ENCODE measurements at regions not wholly inside any gene's neighbourhood (a gene's known extent, or its start where the extent isn't known, plus 50 kb on each side); places are given as distances from the start of the nearest gene placed in this dataset.

DNA sequence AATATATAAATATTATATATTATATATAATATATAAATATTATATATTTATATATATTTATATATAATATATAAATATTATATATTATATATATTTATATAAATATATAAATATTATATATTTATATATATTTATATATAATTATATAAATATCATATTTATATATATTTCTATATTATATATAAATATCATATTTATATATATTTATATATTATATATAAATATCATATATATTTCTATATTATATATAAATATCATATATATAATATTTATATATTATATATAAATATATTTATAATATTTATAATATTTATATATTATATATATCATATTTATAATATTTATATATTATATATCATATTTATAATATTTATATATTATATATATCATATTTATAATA is 321.4 kb downstream of the CDH2 start:
- H3K4me3 ChIP-seq (ENCODE audit: low read depth, low read length), result no peak overlapping the region
- TF ChIP-seq CTCF (IDR thresholded peaks at IDR 0.05; ENCODE audit: low read depth, low read length), result no peak

- H3K4me3 ChIP-seq (ENCODE audit: low read depth, low read length), result no peak overlapping the region
- no peak for TF ChIP-seq CTCF (IDR thresholded peaks at IDR 0.05; ENCODE audit: low read depth, low read length)
These were observed 322.3 kb downstream of the CDH2 start for GRCh38 chr18:27854631-27855030.

- H3K4me3 ChIP-seq (ENCODE audit: low read depth, low read length), result no peak overlapping the region
- no peak for TF ChIP-seq CTCF (IDR thresholded peaks at IDR 0.05; ENCODE audit: low read depth, low read length)
These were observed 328.6 kb downstream of the CDH2 start for GRCh38 chr18:27848336-27848735.

DNA sequence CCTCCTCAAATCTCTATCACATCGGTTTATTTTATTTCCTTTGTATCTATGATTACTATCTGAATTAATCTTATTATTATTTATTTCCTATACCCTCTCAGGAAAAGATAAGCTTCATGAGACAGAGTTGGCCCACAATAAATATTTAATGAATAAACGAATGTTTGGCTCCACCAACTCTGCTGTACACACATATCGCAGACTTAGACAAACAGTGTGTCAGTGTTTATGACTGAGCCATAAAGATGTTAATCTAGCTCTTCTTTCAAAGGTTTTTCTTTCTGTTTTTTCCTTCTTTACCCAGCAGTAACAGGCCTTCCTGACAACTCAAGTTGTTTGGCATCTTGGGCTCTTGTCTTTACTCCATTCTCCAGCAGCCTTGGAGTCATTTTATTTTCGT is 329.5 kb downstream of the CDH2 start:
- no peak for TF ChIP-seq CTCF (IDR thresholded peaks at IDR 0.05; ENCODE audit: low read depth, low read length)
- no peak overlapping the region for H3K4me3 ChIP-seq (ENCODE audit: low read depth, low read length)

DNA sequence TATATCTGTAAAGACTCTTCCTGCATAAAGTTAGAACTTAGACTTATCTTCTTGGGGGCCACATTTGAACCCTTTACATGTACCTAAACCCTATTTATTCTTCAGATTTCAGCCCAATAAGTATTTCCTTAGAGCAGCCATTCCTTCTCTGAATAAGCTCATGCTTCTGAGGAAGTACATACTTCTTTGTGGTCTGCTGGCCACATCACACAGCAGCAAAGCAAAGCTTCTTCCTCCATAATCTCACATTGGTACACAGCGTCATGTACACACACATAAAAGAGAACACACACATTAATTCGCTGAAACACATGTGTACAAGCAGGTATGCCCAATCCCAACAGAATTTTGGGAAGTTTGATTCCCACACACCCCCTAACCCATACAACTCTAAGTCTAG is 331.0 kb downstream of the CDH2 start:
- TF ChIP-seq CTCF (IDR thresholded peaks at IDR 0.05; ENCODE audit: low read depth, low read length), result no peak
- no peak overlapping the region for H3K4me3 ChIP-seq (ENCODE audit: low read depth, low read length)

DNA sequence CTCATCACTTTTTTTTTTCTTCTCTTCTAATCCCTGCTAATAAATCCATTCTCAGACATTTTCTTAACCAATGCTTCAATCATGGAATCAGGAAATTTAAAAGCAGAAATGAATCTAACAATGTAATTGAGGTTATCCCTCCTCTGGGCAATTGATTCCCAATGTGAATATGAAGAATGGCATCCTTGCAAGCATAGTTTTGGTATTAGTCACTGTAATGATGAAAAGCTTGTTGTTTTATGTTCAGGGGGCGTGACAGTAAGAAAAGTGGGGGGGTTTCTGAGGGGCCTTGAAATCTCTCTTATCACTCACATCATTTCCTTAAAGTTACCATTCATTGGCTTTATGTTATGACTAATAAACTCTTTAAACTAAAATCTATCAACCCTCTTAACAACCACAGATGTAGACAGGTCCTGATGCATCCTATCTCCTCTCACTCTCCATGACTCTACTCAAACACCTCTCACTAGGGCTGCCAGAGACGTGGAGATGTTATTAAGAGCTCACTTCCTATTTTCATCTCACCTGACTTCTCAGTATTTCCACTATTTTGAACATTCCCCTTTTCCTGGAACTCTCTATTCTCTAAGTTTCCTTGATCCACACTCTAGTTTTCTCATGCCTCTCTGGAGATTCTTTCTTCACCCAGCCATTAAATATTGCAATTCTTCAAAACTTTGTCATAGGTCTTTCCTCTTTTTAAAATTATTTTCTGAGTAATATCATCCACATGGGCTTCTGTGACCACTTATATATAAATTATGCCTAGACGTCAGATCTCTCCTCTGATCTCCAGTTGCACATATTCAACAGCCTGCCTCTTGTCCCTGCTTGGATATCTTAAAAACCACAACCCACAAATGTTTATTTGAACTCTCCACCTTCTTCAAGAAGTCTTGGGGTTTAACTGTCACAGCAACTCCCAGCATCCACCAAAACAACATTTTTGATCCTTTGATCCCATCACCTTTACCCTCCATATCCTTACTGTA is 332.9 kb downstream of the CDH2 start:
- H3K4me3 ChIP-seq (ENCODE audit: low read depth, low read length), result no peak overlapping the region
- TF ChIP-seq CTCF (IDR thresholded peaks at IDR 0.05; ENCODE audit: low read depth, low read length), result no peak

DNA sequence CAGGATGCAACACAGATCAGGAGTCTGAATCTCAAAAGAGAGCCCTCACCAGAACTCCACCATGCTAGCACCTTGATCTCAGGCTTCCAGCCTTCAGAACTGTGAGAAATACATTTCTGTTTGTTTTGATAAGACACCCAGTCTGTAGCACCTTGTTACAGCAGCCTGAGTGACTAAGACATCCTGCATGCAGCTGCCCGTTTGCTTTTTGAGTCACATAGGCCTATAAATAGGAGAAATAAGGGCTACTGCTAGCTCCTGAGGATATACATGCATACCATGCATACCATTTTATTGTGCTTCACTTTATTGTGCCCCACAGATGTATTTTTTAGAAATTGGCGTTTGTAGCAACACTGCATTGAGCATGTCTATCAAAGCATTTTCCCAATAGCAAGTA is 337.8 kb downstream of the CDH2 start:
- H3K4me3 ChIP-seq (ENCODE audit: low read depth, low read length), result no peak overlapping the region
- no peak for TF ChIP-seq CTCF (IDR thresholded peaks at IDR 0.05; ENCODE audit: low read depth, low read length)

Data from WI38 (cell line).